PC-9 (cell line): ENCODE measurements at regions not wholly inside any gene's neighbourhood (a gene's known extent, or its start where the extent isn't known, plus 50 kb on each side); places are given as distances from the start of the nearest gene placed in this dataset.

ENCODE experiments used
- BruUV-seq: library from RNA; stranded (reverse); fragments of 400-500 nt; replicated peaks from 2 replicates; lab custom pipeline; 2021; lab: Mats Ljungman, UMichigan
- CTCF ChIA-PET: fragments of 300-600 bp; sonication (Branson Sonifier 250); formaldehyde crosslinking; loops from one replicate; lab custom pipeline; 2022; ENCODE audit warnings: antibody characterized with exemption; lab: Charles Lee
- POLR2A ChIA-PET: fragments of 300-600 bp; sonication (Branson Sonifier 250); formaldehyde crosslinking; loops from one replicate; lab custom pipeline; 2022; ENCODE audit warnings: antibody characterized with exemption; ENCODE audit not compliant: unreplicated experiment; lab: Charles Lee
- DNase-seq, 2 experiments: peaks; one replicate each; pipeline versions ENCODE4 v3.0.0 to v3.0.0-alpha.2; 2015 to 2022; ENCODE audit warnings: mixed read lengths in 1 of 2
- H2AFZ ChIP-seq: fragments of 200-600 bp; sonication (generic); 2 replicates; pipeline ENCODE4 v1.8.1; 2017; ENCODE audit warnings: antibody characterized with exemption
- H3F3A ChIP-seq: fragments of 200-600 bp; sonication (generic); 2 replicates; pipeline ENCODE4 v1.8.1; 2017; ENCODE audit warnings: antibody characterized with exemption, mild to moderate bottlenecking, low read depth; ENCODE audit not compliant: insufficient read depth
- H3K27ac ChIP-seq: fragments of 200-600 bp; sonication (generic); 2 replicates; pipeline ENCODE4 v1.6.1; 2016; ENCODE audit warnings: mixed run types
- H3K27me3 ChIP-seq: fragments of 200-600 bp; sonication (generic); 2 replicates; pipeline ENCODE4 v1.6.1; 2016; ENCODE audit warnings: low read depth, mixed run types; ENCODE audit not compliant: insufficient read depth
- H3K36me3 ChIP-seq: fragments of 200-600 bp; sonication (generic); 2 replicates; pipeline ENCODE4 v1.6.1; 2016; ENCODE audit warnings: low read depth, mixed run types
- H3K4me1 ChIP-seq: fragments of 200-600 bp; sonication (generic); replicated peaks from 2 replicates; pipeline ENCODE4 v1.6.1; 2016; ENCODE audit warnings: mixed run types; ENCODE audit not compliant: insufficient read depth
- H3K4me2 ChIP-seq: fragments of 200-600 bp; sonication (generic); 2 replicates; pipeline ENCODE4 v1.6.1; 2017; ENCODE audit warnings: mixed run types
- H3K4me3 ChIP-seq: fragments of 200-600 bp; sonication (generic); 2 replicates; pipeline ENCODE4 v1.6.1; 2016; ENCODE audit warnings: mixed run types
- H3K79me2 ChIP-seq: fragments of 200-600 bp; sonication (generic); 2 replicates; pipeline ENCODE4 v1.6.1; 2017; ENCODE audit warnings: low read depth, mixed run types
- H3K9me2 ChIP-seq: fragments of 200-600 bp; sonication (generic); 2 replicates; pipeline ENCODE4 v1.8.1; 2017; ENCODE audit warnings: mild to moderate bottlenecking; ENCODE audit not compliant: insufficient read depth
- H3K9me3 ChIP-seq: fragments of 200-600 bp; sonication (generic); 2 replicates; pipeline ENCODE4 v1.8.1; 2016; ENCODE audit warnings: low read depth; ENCODE audit not compliant: insufficient read depth
- H4K20me1 ChIP-seq: fragments of 200-600 bp; sonication (generic); 2 replicates; pipeline ENCODE4 v1.8.1; 2017; ENCODE audit not compliant: insufficient read depth
- EZH2 ChIP-seq: fragments of 200-600 bp; sonication (generic); IDR thresholded peaks from 2 replicates; pipeline ENCODE4 v1.8.0; 2017; ENCODE audit warnings: antibody characterized with exemption, low read depth
- intact Hi-C: fragments of 100-400 bp; cut with micrococcal nuclease; formaldehyde crosslinking; loops from one replicate; pipeline ENCODE4 v1.10.0; 2022; ENCODE audit not compliant: unreplicated experiment
- TF ChIP-seq, protein P1 (sequence below): fragments of 200-600 bp; sonication (generic); conservative IDR thresholded peaks from 2 replicates; pipeline ENCODE4 v1.6.1; 2017; ENCODE audit warnings: mixed run types, antibody characterized with exemption, mild to moderate bottlenecking, moderate library complexity

DNA sequence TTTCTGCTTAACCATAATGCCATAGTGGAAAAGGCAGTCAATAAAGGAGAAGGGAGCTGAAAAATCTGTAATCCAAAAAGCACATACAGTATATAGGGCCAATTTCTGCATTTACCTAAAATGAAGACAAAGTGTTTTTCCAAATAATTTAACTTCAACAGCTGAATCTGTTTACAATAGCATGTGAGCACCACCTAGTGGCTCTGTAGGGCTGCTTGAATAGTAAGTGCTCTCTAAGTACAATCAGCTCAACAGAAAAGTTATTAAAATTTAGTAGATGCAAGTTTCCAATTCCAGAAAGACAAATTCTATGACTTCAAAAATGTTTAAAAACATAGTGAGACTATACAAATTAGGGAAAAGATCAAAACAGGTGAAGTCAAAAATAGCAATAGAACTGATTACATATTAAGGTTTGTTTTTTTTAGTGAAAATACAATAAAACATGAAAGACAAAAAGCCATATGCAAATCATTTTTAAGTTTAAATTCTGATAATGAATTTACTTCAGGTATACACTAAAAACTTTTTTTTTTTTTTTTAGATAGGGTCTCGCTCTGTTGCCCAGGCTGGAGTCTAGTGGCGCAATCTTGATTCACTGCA, 220.0 kb downstream of the SETD4 start:
- Histone ChIP-seq H4K20me1 (no peaks in the 10 kb centered on the region), H3K9me3 (no peaks in the 10 kb centered on the region), H3K9me2 (no peaks in the 10 kb centered on the region), H3F3A (no peaks in the 10 kb centered on the region), H3K27ac (no peak overlapping the region), H3K27me3 (no peaks in the 10 kb centered on the region), H3K4me2 (no peak overlapping the region), H2AFZ (no peak overlapping the region), H3K79me2 (no peaks in the 10 kb centered on the region), H3K36me3 (no peaks in the 10 kb centered on the region), H3K4me3 (no peak overlapping the region), H3K4me1 (no peaks in the 10 kb centered on the region)
- TF ChIP-seq EZH2 = no peak
- TF ChIP-seq, protein P1, sequence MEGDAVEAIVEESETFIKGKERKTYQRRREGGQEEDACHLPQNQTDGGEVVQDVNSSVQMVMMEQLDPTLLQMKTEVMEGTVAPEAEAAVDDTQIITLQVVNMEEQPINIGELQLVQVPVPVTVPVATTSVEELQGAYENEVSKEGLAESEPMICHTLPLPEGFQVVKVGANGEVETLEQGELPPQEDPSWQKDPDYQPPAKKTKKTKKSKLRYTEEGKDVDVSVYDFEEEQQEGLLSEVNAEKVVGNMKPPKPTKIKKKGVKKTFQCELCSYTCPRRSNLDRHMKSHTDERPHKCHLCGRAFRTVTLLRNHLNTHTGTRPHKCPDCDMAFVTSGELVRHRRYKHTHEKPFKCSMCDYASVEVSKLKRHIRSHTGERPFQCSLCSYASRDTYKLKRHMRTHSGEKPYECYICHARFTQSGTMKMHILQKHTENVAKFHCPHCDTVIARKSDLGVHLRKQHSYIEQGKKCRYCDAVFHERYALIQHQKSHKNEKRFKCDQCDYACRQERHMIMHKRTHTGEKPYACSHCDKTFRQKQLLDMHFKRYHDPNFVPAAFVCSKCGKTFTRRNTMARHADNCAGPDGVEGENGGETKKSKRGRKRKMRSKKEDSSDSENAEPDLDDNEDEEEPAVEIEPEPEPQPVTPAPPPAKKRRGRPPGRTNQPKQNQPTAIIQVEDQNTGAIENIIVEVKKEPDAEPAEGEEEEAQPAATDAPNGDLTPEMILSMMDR = peak; percentile 83
- CTCF ChIA-PET = interaction anchor here (0.6 to 1.6 kb wide), 6 partner anchors 12 to 1004 kb away, joined by 3 to 4 read pairs (median 4); no protein-coding TSS in a partner anchor
- intact Hi-C loops = loop anchor here (2.0 to 10.0 kb wide), 6 partner anchors 95 to 1148 kb away; no protein-coding TSS in a partner anchor
- peak; percentile 32 to 39 for DNase-seq
- POLR2A ChIA-PET = interaction anchor here (0.7 kb wide), 2 partner anchors 92 to 644 kb away, joined by 4 to 8 read pairs; no protein-coding TSS in a partner anchor
- no TSS peak for BruUV-seq

DNA sequence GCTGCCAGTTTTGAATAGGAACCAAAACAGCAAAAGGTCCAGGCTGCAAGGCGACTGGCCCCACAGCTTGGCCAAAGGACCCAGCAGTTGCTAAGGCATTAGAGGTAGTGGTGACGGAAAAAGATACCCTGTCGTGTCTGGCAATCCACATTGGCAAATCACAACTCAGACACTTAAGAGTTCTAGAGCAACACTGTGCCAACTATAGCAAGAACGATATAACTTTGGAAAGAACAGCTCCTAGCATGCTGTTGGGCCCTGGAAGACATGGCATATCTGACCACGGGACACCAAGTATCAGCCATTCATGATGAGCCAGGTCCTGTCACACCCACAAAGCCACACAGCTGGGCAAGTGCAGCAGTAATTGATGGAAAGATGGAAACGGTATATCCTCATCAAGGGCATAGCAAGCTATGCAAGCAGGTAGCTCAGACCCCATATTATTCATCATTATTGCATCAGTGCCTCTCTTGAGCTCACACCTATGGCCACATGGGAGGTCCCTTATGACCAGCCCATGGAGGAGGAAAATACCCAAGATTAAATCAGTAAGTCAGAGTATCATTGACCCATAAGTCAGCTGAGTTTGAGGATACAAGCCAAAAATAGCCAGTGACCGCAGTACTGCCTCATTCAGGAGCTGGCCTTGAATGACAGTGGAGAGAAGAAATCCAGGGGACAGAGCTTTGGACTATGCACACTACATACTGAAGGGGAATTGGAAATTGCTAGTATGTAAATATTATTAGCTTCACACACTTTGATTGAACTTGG, 221.2 kb downstream of the SETD4 start:
- ChIA-PET POLR2A (interaction anchor here (0.7 kb wide), 1 partner anchor 93 kb away, joined by 8 read pairs; no protein-coding TSS in a partner anchor), CTCF (interaction anchor here (1.6 kb wide), 1 partner anchor 331 kb away, joined by 4 read pairs; no protein-coding TSS in a partner anchor)
- BruUV-seq = no TSS peak
- no peak overlapping the region for H3K4me2 ChIP-seq
- no peak for DNase-seq
- H4K20me1 ChIP-seq = no peaks in the 10 kb centered on the region
- no peaks in the 10 kb centered on the region for H3K9me2 ChIP-seq
- H3K9me3 ChIP-seq = no peaks in the 10 kb centered on the region
- H3F3A ChIP-seq = no peaks in the 10 kb centered on the region
- no peak overlapping the region for H3K27ac ChIP-seq
- H3K4me3 ChIP-seq = no peak overlapping the region
- H3K79me2 ChIP-seq = no peaks in the 10 kb centered on the region
- H3K36me3 ChIP-seq = no peaks in the 10 kb centered on the region
- no peaks in the 10 kb centered on the region for H3K27me3 ChIP-seq
- no peak overlapping the region for H2AFZ ChIP-seq
- no peaks in the 10 kb centered on the region for H3K4me1 ChIP-seq
- intact Hi-C loops = loop anchor here (1.0 kb wide), 1 partner anchor 788 kb away; no protein-coding TSS in a partner anchor
- TF ChIP-seq, protein P1 = no peak
- no peak for TF ChIP-seq EZH2

DNA sequence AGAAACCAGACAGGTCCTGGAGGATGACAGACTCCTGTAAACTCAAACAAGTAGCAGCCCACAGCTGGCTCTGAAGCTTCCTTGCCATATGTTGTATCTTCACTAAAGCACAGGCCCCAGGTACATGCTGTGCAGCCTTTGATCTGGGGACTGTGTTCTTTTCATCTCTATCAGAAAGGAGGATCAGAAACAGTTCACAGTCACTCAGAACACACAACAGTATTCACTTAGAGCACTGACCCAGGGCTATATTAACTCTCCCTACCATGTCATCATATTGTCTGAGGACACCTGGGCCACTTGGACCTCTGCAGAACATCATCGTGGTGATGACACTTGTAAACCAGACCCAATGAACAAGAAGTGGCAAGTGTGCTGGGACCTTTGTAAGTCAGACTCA, 222.0 kb downstream of the SETD4 start:
- Histone ChIP-seq H3K36me3 (no peaks in the 10 kb centered on the region), H3K4me3 (no peak overlapping the region), H3K4me1 (no peaks in the 10 kb centered on the region), H3K79me2 (no peaks in the 10 kb centered on the region), H3K9me3 (no peaks in the 10 kb centered on the region), H4K20me1 (no peaks in the 10 kb centered on the region), H3F3A (no peaks in the 10 kb centered on the region), H3K27me3 (no peaks in the 10 kb centered on the region), H3K4me2 (no peak overlapping the region), H3K9me2 (no peaks in the 10 kb centered on the region), H3K27ac (no peak overlapping the region), H2AFZ (no peak overlapping the region)
- intact Hi-C loops = no loop called here
- ChIA-PET CTCF (no interaction called here), POLR2A (no interaction called here)
- DNase-seq = no peak
- no TSS peak for BruUV-seq
- TF ChIP-seq, protein P1 = no peak
- no peak for TF ChIP-seq EZH2
